OCI-LY1 (cell line): ENCODE measurements at regions not wholly inside any gene's neighbourhood (a gene's known extent, or its start where the extent isn't known, plus 50 kb on each side); places are given as distances from the start of the nearest gene placed in this dataset.

Experiments used
- EZH2 ChIP-seq: fragments of 200-600 bp; sonication (generic), shearing (Covaris generic); IDR thresholded peaks from 2 replicates; pipeline ENCODE4 v1.8.0; 2017; ENCODE audit warnings: borderline replicate concordance, mixed run types, mild to moderate bottlenecking, antibody characterized with exemption, low read length, moderate library complexity, mixed read lengths
- TF ChIP-seq, protein P1 (sequence below): fragments of 200-600 bp; sonication (generic), shearing (Covaris generic); IDR thresholded peaks from 2 replicates; pipeline ENCODE4 v1.5.1; 2017; ENCODE audit warnings: mild to moderate bottlenecking, antibody characterized with exemption, low read length, moderate library complexity, mixed read lengths

DNA sequence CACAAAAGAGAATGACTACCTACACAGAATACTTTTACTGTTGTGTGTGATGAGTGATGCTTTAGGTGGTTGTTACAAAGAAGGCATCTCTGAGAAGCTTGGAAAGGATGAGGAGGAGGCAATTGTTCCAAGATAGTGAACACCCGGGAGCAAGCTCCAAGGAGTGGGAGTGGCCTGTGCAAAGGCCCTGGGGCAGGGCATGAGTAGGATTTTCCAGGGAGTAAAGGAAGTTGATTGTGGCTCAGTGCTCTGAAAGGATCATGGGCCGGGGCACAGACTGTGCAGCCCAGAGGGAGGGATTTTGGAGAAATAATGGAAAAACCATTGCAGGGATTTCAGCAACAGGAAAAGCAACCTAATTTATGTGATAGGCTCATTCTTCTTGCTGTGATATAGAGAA, 264.3 kb downstream of the CDH26 start:
- no peak for TF ChIP-seq EZH2
- TF ChIP-seq, protein P1, sequence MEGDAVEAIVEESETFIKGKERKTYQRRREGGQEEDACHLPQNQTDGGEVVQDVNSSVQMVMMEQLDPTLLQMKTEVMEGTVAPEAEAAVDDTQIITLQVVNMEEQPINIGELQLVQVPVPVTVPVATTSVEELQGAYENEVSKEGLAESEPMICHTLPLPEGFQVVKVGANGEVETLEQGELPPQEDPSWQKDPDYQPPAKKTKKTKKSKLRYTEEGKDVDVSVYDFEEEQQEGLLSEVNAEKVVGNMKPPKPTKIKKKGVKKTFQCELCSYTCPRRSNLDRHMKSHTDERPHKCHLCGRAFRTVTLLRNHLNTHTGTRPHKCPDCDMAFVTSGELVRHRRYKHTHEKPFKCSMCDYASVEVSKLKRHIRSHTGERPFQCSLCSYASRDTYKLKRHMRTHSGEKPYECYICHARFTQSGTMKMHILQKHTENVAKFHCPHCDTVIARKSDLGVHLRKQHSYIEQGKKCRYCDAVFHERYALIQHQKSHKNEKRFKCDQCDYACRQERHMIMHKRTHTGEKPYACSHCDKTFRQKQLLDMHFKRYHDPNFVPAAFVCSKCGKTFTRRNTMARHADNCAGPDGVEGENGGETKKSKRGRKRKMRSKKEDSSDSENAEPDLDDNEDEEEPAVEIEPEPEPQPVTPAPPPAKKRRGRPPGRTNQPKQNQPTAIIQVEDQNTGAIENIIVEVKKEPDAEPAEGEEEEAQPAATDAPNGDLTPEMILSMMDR = no peak
